Choroid plexus epithelial cell (primary cell): ENCODE measurements at regions not wholly inside any gene's neighbourhood (a gene's known extent, or its start where the extent isn't known, plus 50 kb on each side); places are given as distances from the start of the nearest gene placed in this dataset.

Source experiments
- DNase-seq: peaks from one replicate; pipeline ENCODE4 v3.0.0-alpha.2; 2010; ENCODE audit warnings: low read depth
- H3K4me3 ChIP-seq: 2 replicates; pipeline ENCODE4 v1.5.1; 2011; ENCODE audit warnings: low read depth, mild to moderate bottlenecking, control low read depth, low read length, moderate library complexity
- CTCF ChIP-seq: conservative IDR thresholded peaks from 2 replicates; pipeline ENCODE4 v1.5.1; 2011; ENCODE audit warnings: low read depth, mild to moderate bottlenecking, control low read depth, inconsistent platforms, low read length, moderate library complexity

GRCh38 chr9:134522502-134522848 is 119.1 kb upstream of the COL5A1 start:
- no peak for DNase-seq
- no peak overlapping the region for H3K4me3 ChIP-seq
- TF ChIP-seq CTCF: no peak

- TF ChIP-seq CTCF: no peak
- H3K4me3 ChIP-seq: no peak overlapping the region
- no peak for DNase-seq
These were observed 118.6 kb upstream of the COL5A1 start for GRCh38 chr9:134522976-134523375.

- H3K4me3 ChIP-seq: no peak overlapping the region
- no peak for DNase-seq
- no peak for TF ChIP-seq CTCF
These were observed 116.4 kb upstream of the COL5A1 start for GRCh38 chr9:134525070-134525815.

GRCh38 chr9:134525841-134526583 is 115.6 kb upstream of the COL5A1 start:
- no peak for TF ChIP-seq CTCF
- H3K4me3 ChIP-seq: no peak overlapping the region
- no peak for DNase-seq

- no peak for DNase-seq
These were observed 114.8 kb upstream of the COL5A1 start for GRCh38 chr9:134526584-134527477.

GRCh38 chr9:134530724-134531123 is 110.9 kb upstream of the COL5A1 start:
- TF ChIP-seq CTCF: no peak
- DNase-seq: no peak
- no peak overlapping the region for H3K4me3 ChIP-seq

More at GRCh38 chr9:134526584-134527477, 114.8 kb upstream of the COL5A1 start:
- TF ChIP-seq CTCF: no peak
- no peak overlapping the region for H3K4me3 ChIP-seq
